ENCODE measurements at regions not wholly inside any gene's neighbourhood (a gene's known extent, or its start where the extent isn't known, plus 50 kb on each side); places are given as distances from the start of the nearest gene placed in this dataset.
"Not testable (repeated sequence)": the region's sequence is repeated elsewhere in the genome, so short reads cannot be mapped to it uniquely, and the experiment has no call there.

DNA sequence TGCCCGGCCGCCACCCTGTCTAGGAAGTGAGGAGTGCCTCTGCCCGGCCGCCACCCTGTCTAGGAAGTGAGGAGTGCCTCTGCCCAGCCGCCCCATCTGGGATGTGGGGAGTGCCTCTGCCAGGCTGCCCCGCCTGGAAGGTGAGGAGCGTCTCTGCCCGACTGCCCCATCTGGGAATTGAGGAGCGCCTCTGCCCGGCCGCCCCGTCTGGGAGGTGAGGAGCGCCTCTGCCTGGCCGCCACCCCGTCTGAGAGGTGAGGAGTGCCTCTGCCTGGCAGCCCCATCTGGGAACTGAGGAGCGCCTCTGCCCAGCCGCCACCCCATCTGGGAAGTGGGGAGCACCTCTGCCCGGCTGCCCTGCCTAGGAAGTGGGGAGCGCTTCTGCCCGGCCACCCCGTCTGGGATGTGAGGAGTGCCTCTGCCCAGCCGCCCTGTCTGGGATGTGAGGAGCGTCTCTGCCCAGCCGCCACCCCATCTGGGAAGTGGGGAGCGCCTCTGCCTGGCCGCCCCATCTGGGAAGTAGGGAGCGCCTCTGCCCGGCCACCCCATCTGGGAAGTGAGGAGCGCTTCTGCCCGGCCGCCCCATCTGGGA, 91.1 kb upstream of the ZNF519 start:
- TF ChIP-seq, protein P1, sequence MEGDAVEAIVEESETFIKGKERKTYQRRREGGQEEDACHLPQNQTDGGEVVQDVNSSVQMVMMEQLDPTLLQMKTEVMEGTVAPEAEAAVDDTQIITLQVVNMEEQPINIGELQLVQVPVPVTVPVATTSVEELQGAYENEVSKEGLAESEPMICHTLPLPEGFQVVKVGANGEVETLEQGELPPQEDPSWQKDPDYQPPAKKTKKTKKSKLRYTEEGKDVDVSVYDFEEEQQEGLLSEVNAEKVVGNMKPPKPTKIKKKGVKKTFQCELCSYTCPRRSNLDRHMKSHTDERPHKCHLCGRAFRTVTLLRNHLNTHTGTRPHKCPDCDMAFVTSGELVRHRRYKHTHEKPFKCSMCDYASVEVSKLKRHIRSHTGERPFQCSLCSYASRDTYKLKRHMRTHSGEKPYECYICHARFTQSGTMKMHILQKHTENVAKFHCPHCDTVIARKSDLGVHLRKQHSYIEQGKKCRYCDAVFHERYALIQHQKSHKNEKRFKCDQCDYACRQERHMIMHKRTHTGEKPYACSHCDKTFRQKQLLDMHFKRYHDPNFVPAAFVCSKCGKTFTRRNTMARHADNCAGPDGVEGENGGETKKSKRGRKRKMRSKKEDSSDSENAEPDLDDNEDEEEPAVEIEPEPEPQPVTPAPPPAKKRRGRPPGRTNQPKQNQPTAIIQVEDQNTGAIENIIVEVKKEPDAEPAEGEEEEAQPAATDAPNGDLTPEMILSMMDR (conservative IDR thresholded peaks at IDR 0.05; ENCODE audit: low read depth, low read length) = not testable (repeated sequence)
- not testable (repeated sequence) for TF ChIP-seq EZH2 (IDR thresholded peaks at IDR 0.05; ENCODE audit: low read length, unreplicated experiment); EZH2phosphoT487 (IDR thresholded peaks at IDR 0.05; ENCODE audit: borderline replicate concordance, low read length)
